Naive thymus-derived CD4-positive, alpha-beta T cell (primary cell): ENCODE measurements at regions not wholly inside any gene's neighbourhood (a gene's known extent, or its start where the extent isn't known, plus 50 kb on each side); places are given as distances from the start of the nearest gene placed in this dataset.

ENCODE experiments used
- ATAC-seq: fragments of 150-1000 bp; cut with Tn5 transposase; 2 replicates; pipeline ENCODE4 v1.10.0; 2021; ENCODE audit warnings: mild to moderate bottlenecking, moderate library complexity
- CTCF ChIA-PET: fragments of 350-600 bp; sonication (Branson Sonifier 250); formaldehyde crosslinking; loops from one replicate; lab custom pipeline; 2021; ENCODE audit warnings: antibody characterized with exemption; lab: Charles Lee
- POLR2A ChIA-PET: fragments of 350-600 bp; sonication (Branson Sonifier 250); formaldehyde crosslinking; loops from one replicate; lab custom pipeline; 2021; ENCODE audit warnings: antibody characterized with exemption, inconsistent platforms; lab: Charles Lee
- DNase-seq, 9 donors: peaks; one replicate each; pipeline versions ENCODE4 v3.0.0 to v3.0.0-alpha.2; 2020 to 2022; ENCODE audit warnings: mixed read lengths in 1 of 9
- H3K27ac ChIP-seq: one replicate; pipeline ENCODE4 v1.7.0; 2013; ENCODE audit warnings: mild to moderate bottlenecking, low read depth, low read length, moderate library complexity
- H3K27me3 ChIP-seq, 2 donors: one replicate each; pipeline ENCODE4 v1.7.0; 2013; ENCODE audit warnings: low read length in 2 of 2, mild to moderate bottlenecking in 2 of 2, moderate library complexity in 2 of 2; ENCODE audit not compliant: control insufficient read depth in 2 of 2, insufficient read depth in 2 of 2
- H3K36me3 ChIP-seq, 3 experiments: 1 replicate in 2 of 3; 2 replicates in 1 of 3; pipeline ENCODE4 v1.7.0; 2013; ENCODE audit warnings: low read length in 3 of 3, mild to moderate bottlenecking in 3 of 3, moderate library complexity in 1 of 3; ENCODE audit not compliant: insufficient read depth in 3 of 3, control insufficient read depth in 2 of 3
- H3K4me1 ChIP-seq, 2 donors: one replicate each; pipeline ENCODE4 v1.7.0; 2013; ENCODE audit warnings: low read length in 2 of 2, mild to moderate bottlenecking in 2 of 2, moderate library complexity in 1 of 2; ENCODE audit not compliant: control insufficient read depth in 2 of 2, insufficient read depth in 2 of 2
- H3K4me3 ChIP-seq: 2 replicates; pipeline ENCODE4 v1.7.0; 2013; ENCODE audit warnings: mild to moderate bottlenecking, low read length
- H3K9me3 ChIP-seq, 3 experiments: 1 replicate in 2 of 3; 2 replicates in 1 of 3; pipeline ENCODE4 v1.7.0; 2013; ENCODE audit warnings: low read length in 3 of 3; ENCODE audit not compliant: control insufficient read depth in 2 of 3
- H3K27ac Mint-ChIP-seq, 9 donors: one replicate each; pipeline ENCODE4 v1.8.0; 2020 to 2022; ENCODE audit warnings: mixed read lengths in 9 of 9, mild to moderate bottlenecking in 8 of 9, moderate library complexity in 5 of 9, inconsistent platforms in 2 of 9
- H3K27me3 Mint-ChIP-seq, 5 donors: one replicate each; pipeline ENCODE4 v1.8.0; 2021 to 2022; ENCODE audit warnings: mixed read lengths in 5 of 5, mild to moderate bottlenecking in 1 of 5
- H3K36me3 Mint-ChIP-seq, 5 donors: one replicate each; pipeline ENCODE4 v1.8.0; 2020 to 2022; ENCODE audit warnings: mixed read lengths in 5 of 5, mild to moderate bottlenecking in 3 of 5, inconsistent platforms in 1 of 5
- H3K4me1 Mint-ChIP-seq, 7 donors: one replicate each; pipeline ENCODE4 v1.8.0; 2020 to 2022; ENCODE audit warnings: mixed read lengths in 7 of 7, mild to moderate bottlenecking in 3 of 7, inconsistent platforms in 1 of 7
- H3K4me3 Mint-ChIP-seq, 10 donors: one replicate each; pipeline ENCODE4 v1.8.0; 2020 to 2022; ENCODE audit warnings: mild to moderate bottlenecking in 10 of 10, mixed read lengths in 10 of 10, moderate library complexity in 6 of 10, inconsistent platforms in 2 of 10
- H3K9me3 Mint-ChIP-seq, 11 donors: one replicate each; pipeline ENCODE4 v1.8.0; 2020 to 2022; ENCODE audit warnings: mixed read lengths in 11 of 11, mild to moderate bottlenecking in 4 of 11, inconsistent platforms in 1 of 11, moderate library complexity in 1 of 11
- intact Hi-C, 2 donors: fragments of 100-400 bp; cut with micrococcal nuclease; formaldehyde crosslinking; loops; one replicate each; pipeline ENCODE4 v1.15.1; 2023

- H3K9me3 ChIP-seq: no peaks in the 10 kb centered on the region
- ChIA-PET POLR2A (no interaction called here), CTCF (no interaction called here)
- ATAC-seq: no peak
- no peak overlapping the region for H3K4me3 ChIP-seq
- H3K4me3 Mint-ChIP-seq: no peak overlapping the region
- H3K4me1 Mint-ChIP-seq: no peaks in the 10 kb centered on the region
- H3K27ac Mint-ChIP-seq: no peak overlapping the region
- no peaks in the 10 kb centered on the region for H3K4me1 ChIP-seq
- H3K9me3 Mint-ChIP-seq: no peaks in the 10 kb centered on the region
- no peaks in the 10 kb centered on the region for H3K36me3 Mint-ChIP-seq
- H3K27ac ChIP-seq: no peak overlapping the region
- H3K36me3 ChIP-seq: no peaks in the 10 kb centered on the region
- DNase-seq: no peak
- intact Hi-C loops: no loop called here
- H3K27me3 ChIP-seq: no peaks in the 10 kb centered on the region
- no peaks in the 10 kb centered on the region for H3K27me3 Mint-ChIP-seq
Measured at GRCh38 chr14:44640416-44640815, 133.3 kb upstream of the FSCB start.

- Histone ChIP-seq H3K4me3 (no peak overlapping the region), H3K36me3 (no peaks in the 10 kb centered on the region), H3K27ac (no peak overlapping the region), H3K9me3 (no peaks in the 10 kb centered on the region), H3K4me1 (no peaks in the 10 kb centered on the region), H3K27me3 (no peaks in the 10 kb centered on the region)
- ATAC-seq (no peak), DNase-seq (no peak)
- ChIA-PET POLR2A (no interaction called here), CTCF (no interaction called here)
- Mint-ChIP-seq H3K4me3 (no peak overlapping the region), H3K27me3 (no peaks in the 10 kb centered on the region), H3K4me1 (no peaks in the 10 kb centered on the region), H3K9me3 (peaks cover 0 to under 1% (median 0%) of the 10 kb centered on the region in 11 donors), H3K27ac (no peak overlapping the region), H3K36me3 (no peaks in the 10 kb centered on the region)
- intact Hi-C loops: no loop called here
Measured at GRCh38 chr14:44639781-44640385, 132.8 kb upstream of the FSCB start.

GRCh38 chr14:44634692-44635091 is 127.6 kb upstream of the FSCB start:
- Mint-ChIP-seq H3K4me1 (no peaks in the 10 kb centered on the region), H3K9me3 (peaks cover 0 to 8% (median 0%) of the 10 kb centered on the region in 11 donors), H3K36me3 (no peaks in the 10 kb centered on the region), H3K27me3 (no peaks in the 10 kb centered on the region), H3K27ac (no peak overlapping the region), H3K4me3 (no peak overlapping the region)
- Histone ChIP-seq H3K4me3 (no peak overlapping the region), H3K4me1 (no peaks in the 10 kb centered on the region), H3K27ac (no peak overlapping the region), H3K9me3 (no peaks in the 10 kb centered on the region), H3K36me3 (no peaks in the 10 kb centered on the region), H3K27me3 (no peaks in the 10 kb centered on the region)
- DNase-seq (no peak), ATAC-seq (no peak)
- ChIA-PET POLR2A (no interaction called here), CTCF (no interaction called here)
- intact Hi-C loops: no loop called here

- ChIA-PET CTCF (no interaction called here), POLR2A (no interaction called here)
Measured at GRCh38 chr14:44626423-44626822, 119.3 kb upstream of the FSCB start.

GRCh38 chr14:44625098-44625497 is 118.0 kb upstream of the FSCB start:
- intact Hi-C loops: no loop called here
- ATAC-seq (no peak), DNase-seq (no peak)
- peaks cover 0 to 7% (median 0%) of the 10 kb centered on the region in 5 donors for H3K27me3 Mint-ChIP-seq
- Histone ChIP-seq H3K36me3 (no peaks in the 10 kb centered on the region), H3K27ac (no peak overlapping the region), H3K27me3 (no peaks in the 10 kb centered on the region), H3K4me1 (no peaks in the 10 kb centered on the region), H3K4me3 (no peak overlapping the region), H3K9me3 (no peaks in the 10 kb centered on the region)
- H3K4me3 Mint-ChIP-seq: no peak overlapping the region
- peaks cover 0 to 5% (median 0%) of the 10 kb centered on the region in 11 donors for H3K9me3 Mint-ChIP-seq
- no peaks in the 10 kb centered on the region for H3K4me1 Mint-ChIP-seq
- H3K36me3 Mint-ChIP-seq: no peaks in the 10 kb centered on the region
- no peak overlapping the region for H3K27ac Mint-ChIP-seq
- POLR2A ChIA-PET: no interaction called here
- CTCF ChIA-PET: no interaction called here

More at GRCh38 chr14:44626423-44626822, 119.3 kb upstream of the FSCB start:
- H3K4me3 Mint-ChIP-seq: no peak overlapping the region
- no peak for ATAC-seq
- peaks cover 0 to 4% (median 0%) of the 10 kb centered on the region in 5 donors for H3K27me3 Mint-ChIP-seq
- no peaks in the 10 kb centered on the region for H3K36me3 Mint-ChIP-seq
- peaks cover 0 to 6% (median 0%) of the 10 kb centered on the region in 11 donors for H3K9me3 Mint-ChIP-seq
- no peak for DNase-seq
- H3K4me1 Mint-ChIP-seq: no peaks in the 10 kb centered on the region
- H3K4me3 ChIP-seq: no peak overlapping the region
- no peaks in the 10 kb centered on the region for H3K4me1 ChIP-seq
- no peak overlapping the region for H3K27ac Mint-ChIP-seq
- no peaks in the 10 kb centered on the region for H3K9me3 ChIP-seq
- intact Hi-C loops: no loop called here
- H3K36me3 ChIP-seq: no peaks in the 10 kb centered on the region
- H3K27me3 ChIP-seq: no peaks in the 10 kb centered on the region
- no peak overlapping the region for H3K27ac ChIP-seq

- intact Hi-C loops: no loop called here
- POLR2A ChIA-PET: no interaction called here
- H3K9me3 ChIP-seq: no peaks in the 10 kb centered on the region
- DNase-seq (no peak), ATAC-seq (no peak)
- no peaks in the 10 kb centered on the region for H3K9me3 Mint-ChIP-seq
- no peaks in the 10 kb centered on the region for H3K36me3 ChIP-seq
- peaks cover 0 to 17% (median 3%) of the 10 kb centered on the region in 5 donors for H3K27me3 Mint-ChIP-seq
- H3K27ac ChIP-seq: no peak overlapping the region
- no peaks in the 10 kb centered on the region for H3K4me1 Mint-ChIP-seq
- H3K36me3 Mint-ChIP-seq: no peaks in the 10 kb centered on the region
- H3K27ac Mint-ChIP-seq: no peak overlapping the region
- CTCF ChIA-PET: no interaction called here
- H3K4me3 Mint-ChIP-seq: no peak overlapping the region
- no peak overlapping the region for H3K4me3 ChIP-seq
- H3K27me3 ChIP-seq: no peaks in the 10 kb centered on the region
- H3K4me1 ChIP-seq: no peaks in the 10 kb centered on the region
Measured at GRCh38 chr14:44620121-44621019, 113.3 kb upstream of the FSCB start.
